Esophagus muscularis mucosa (tissue), 4 donors: ENCODE measurements at regions not wholly inside any gene's neighbourhood (a gene's known extent, or its start where the extent isn't known, plus 50 kb on each side); places are given as distances from the start of the nearest gene placed in this dataset.

Source experiments
- CTCF ChIP-seq, 3 experiments: fragments of 200-600 bp in 2 of 3; fragments of 450-650 bp in 1 of 3; sonication (generic) in 2 of 3; IDR thresholded peaks; one replicate each; pipeline ENCODE4 v1.5.1; 2017 to 2019; ENCODE audit warnings: antibody characterized with exemption in 3 of 3, mild to moderate bottlenecking in 2 of 3, moderate library complexity in 1 of 3
- EP300 ChIP-seq: sonication (generic); formaldehyde crosslinking; IDR thresholded peaks from one replicate; pipeline ENCODE4 v1.6.1; 2017; ENCODE audit warnings: antibody characterized with exemption
- POLR2A ChIP-seq: fragments of 450-650 bp; IDR thresholded peaks from one replicate; pipeline ENCODE4 v1.6.1; 2017; ENCODE audit warnings: antibody characterized with exemption, moderate library complexity, mild to moderate bottlenecking, low read depth

- no peak for TF ChIP-seq EP300
- no peak for TF ChIP-seq CTCF (IDR thresholded peaks at IDR 0.05)
- no peak for TF ChIP-seq POLR2A
These were observed 114.8 kb downstream of the HMX1 start for GRCh38 chr4:8756816-8757215.
